ENCODE measurements at regions not wholly inside any gene's neighbourhood (a gene's known extent, or its start where the extent isn't known, plus 50 kb on each side); places are given as distances from the start of the nearest gene placed in this dataset.

DNA sequence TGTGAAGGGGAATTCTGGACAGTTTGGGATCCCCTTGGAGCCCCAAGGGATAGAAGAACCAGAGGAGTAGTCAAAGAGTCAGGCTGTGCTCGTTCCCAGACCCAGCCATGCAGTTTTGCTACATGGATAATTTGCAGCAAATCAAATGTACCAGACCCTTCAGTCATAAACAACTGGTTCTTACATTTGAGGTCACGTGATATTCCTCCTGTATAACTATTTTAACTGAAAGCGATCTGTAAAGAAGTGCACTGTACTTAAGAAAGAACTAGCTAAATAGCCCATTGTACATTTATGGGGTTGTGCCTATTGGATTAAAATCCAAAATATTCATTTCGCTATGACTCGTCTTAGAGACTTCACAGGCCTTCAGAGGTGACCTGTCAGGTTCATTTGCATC, 550.2 kb upstream of the TENM3 start:
- Histone ChIP-seq H3K27me3 (ENCODE audit: control insufficient read depth, insufficient read depth, low read length) (no peaks in the 10 kb centered on the region), H2AK5ac (ENCODE audit: low read depth, low read length) (no peak overlapping the region), H3K23ac (ENCODE audit: low read depth, low read length) (no peak overlapping the region), H2AK9ac (replicated peaks; ENCODE audit: low read depth, low read length, poor library complexity) (no peak overlapping the region), H3K27ac (ENCODE audit: insufficient read depth, low read length) (no peak overlapping the region), H3K14ac (replicated peaks; ENCODE audit: low read depth, low read length) (no peak overlapping the region), H2BK15ac (ENCODE audit: low read depth, low read length) (no peak overlapping the region), H2AFZ (replicated peaks; ENCODE audit: low read length, poor library complexity) (no peak overlapping the region), H3K79me1 (ENCODE audit: low read depth in 1 of 2, low read length in 2 of 2) (no peaks in the 10 kb centered on the region), H3K9ac (ENCODE audit: low read depth, low read length) (no peak overlapping the region), H3K18ac (ENCODE audit: low read depth, low read length) (no peak overlapping the region), H4K91ac (ENCODE audit: insufficient read depth, low read depth, low read length) (no peak overlapping the region), H4K20me1 (ENCODE audit: insufficient read depth, low read length) (no peaks in the 10 kb centered on the region), H3K56ac (ENCODE audit: extremely low read depth, insufficient read depth, low read length) (no peak overlapping the region), H4K5ac (ENCODE audit: low read depth, low read length) (no peak overlapping the region), H2BK5ac (ENCODE audit: low read depth, low read length, poor library complexity, severe bottlenecking) (no peak overlapping the region), H2BK120ac (ENCODE audit: low read depth, low read length) (no peak overlapping the region), H3K4me1 (ENCODE audit: control insufficient read depth, insufficient read depth, low read length) (peaks cover 1% of the 10 kb centered on the region; the same call in 1 of the 2 replicates), H2BK20ac (ENCODE audit: low read depth, low read length) (no peak overlapping the region), H3K4ac (ENCODE audit: low read depth, low read length) (no peak overlapping the region), H4K8ac (ENCODE audit: low read depth in 2 of 2, low read length in 2 of 2) (no peak overlapping the region), H3K9me3 (ENCODE audit: control insufficient read depth, insufficient read depth, low read length) (no peaks in the 10 kb centered on the region), H3K4me3 (ENCODE audit: insufficient read depth, low read depth, low read length) (no peak overlapping the region), H3K36me3 (ENCODE audit: control insufficient read depth, insufficient read depth, low read length) (no peaks in the 10 kb centered on the region), H3K4me2 (ENCODE audit: low read depth, low read length) (no peak overlapping the region), H3K9me1 (ENCODE audit: insufficient read depth, low read length) (no peaks in the 10 kb centered on the region)
- BruUV-seq (replicated peaks), result no TSS peak
- in situ Hi-C loops (cut with MboI; ENCODE audit: low sequenced_read_pairs) (no loop called here), intact Hi-C loops (cut with micrococcal nuclease) (no loop called here), dilution Hi-C loops (cut with HindIII; ENCODE audit: low sequenced_read_pairs, unreplicated experiment) (no loop called here)
- ATAC-seq (ENCODE audit: low read depth), result no peak
- WGBS, 2 experiments (ENCODE audit: extremely low coverage in 2 of 2, insufficient read length in 1 of 2), result no CpG with 5 or more reads among the region's 5 CpGs
- no peak for DNase-seq
- POLR2A ChIA-PET (ENCODE audit: unreplicated experiment), result no interaction called here
- TF ChIP-seq POLR2A (IDR thresholded peaks at IDR 0.05; ENCODE audit: low read depth, low read length) (no peak), RFX5 (IDR thresholded peaks at IDR 0.05; ENCODE audit: low read depth, low read length) (no peak), MXI1 (IDR thresholded peaks at IDR 0.05; ENCODE audit: borderline replicate concordance, low read depth, low read length) (no peak), NFE2L2 (IDR thresholded peaks at IDR 0.05; ENCODE audit: low read depth, low read length) (no peak), BHLHE40 (IDR thresholded peaks at IDR 0.05; ENCODE audit: low read depth, low read length) (no peak), FOS (IDR thresholded peaks at IDR 0.05; ENCODE audit: low read depth, low read length) (no peak), MAFK (IDR thresholded peaks at IDR 0.05; ENCODE audit: low read depth, low read length) (no peak), CHD1 (IDR thresholded peaks at IDR 0.05; ENCODE audit: low read depth, low read length) (no peak), MAZ (IDR thresholded peaks at IDR 0.05; ENCODE audit: borderline replicate concordance, low read depth, low read length) (no peak), RAD21 (IDR thresholded peaks at IDR 0.05; ENCODE audit: low read length) (no peak), SMC3 (IDR thresholded peaks at IDR 0.05; ENCODE audit: low read depth, low read length) (no peak), RCOR1 (IDR thresholded peaks at IDR 0.05; ENCODE audit: insufficient replicate concordance, low read length) (no peak), CEBPB (IDR thresholded peaks at IDR 0.05; ENCODE audit: low read depth, low read length) (no peak)
- TF ChIP-seq, protein P1, sequence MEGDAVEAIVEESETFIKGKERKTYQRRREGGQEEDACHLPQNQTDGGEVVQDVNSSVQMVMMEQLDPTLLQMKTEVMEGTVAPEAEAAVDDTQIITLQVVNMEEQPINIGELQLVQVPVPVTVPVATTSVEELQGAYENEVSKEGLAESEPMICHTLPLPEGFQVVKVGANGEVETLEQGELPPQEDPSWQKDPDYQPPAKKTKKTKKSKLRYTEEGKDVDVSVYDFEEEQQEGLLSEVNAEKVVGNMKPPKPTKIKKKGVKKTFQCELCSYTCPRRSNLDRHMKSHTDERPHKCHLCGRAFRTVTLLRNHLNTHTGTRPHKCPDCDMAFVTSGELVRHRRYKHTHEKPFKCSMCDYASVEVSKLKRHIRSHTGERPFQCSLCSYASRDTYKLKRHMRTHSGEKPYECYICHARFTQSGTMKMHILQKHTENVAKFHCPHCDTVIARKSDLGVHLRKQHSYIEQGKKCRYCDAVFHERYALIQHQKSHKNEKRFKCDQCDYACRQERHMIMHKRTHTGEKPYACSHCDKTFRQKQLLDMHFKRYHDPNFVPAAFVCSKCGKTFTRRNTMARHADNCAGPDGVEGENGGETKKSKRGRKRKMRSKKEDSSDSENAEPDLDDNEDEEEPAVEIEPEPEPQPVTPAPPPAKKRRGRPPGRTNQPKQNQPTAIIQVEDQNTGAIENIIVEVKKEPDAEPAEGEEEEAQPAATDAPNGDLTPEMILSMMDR (conservative IDR thresholded peaks at IDR 0.05; ENCODE audit: low read depth, low read length), result no peak
- CTCF ChIA-PET, result no interaction called here

All from IMR-90 (cell line).